Left lung (tissue), 4 donors: ENCODE measurements at regions not wholly inside any gene's neighbourhood (a gene's known extent, or its start where the extent isn't known, plus 50 kb on each side); places are given as distances from the start of the nearest gene placed in this dataset.

Experiments
- ATAC-seq: fragments of 200-7000 bp; cut with Tn5 transposase; one replicate; pipeline ENCODE4 v1.9.1; 2020; ENCODE audit warnings: moderate library complexity
- DNase-seq, 4 donors: peaks; one replicate each; pipeline ENCODE4 v3.0.0-alpha.2; 2013 to 2020
- H3K27ac ChIP-seq, 2 donors: fragments of 200-600 bp; sonication (generic) in 1 of 2; one replicate each; pipeline versions ENCODE4 v1.5.0 to v1.8.0; 2020 to 2021
- H3K27me3 ChIP-seq, 2 donors: fragments of 200-600 bp; sonication (generic) in 1 of 2; one replicate each; pipeline versions ENCODE4 v1.5.0 to v1.8.0; 2020 to 2021
- H3K36me3 ChIP-seq, 2 donors: fragments of 200-600 bp; sonication (generic) in 1 of 2; one replicate each; pipeline versions ENCODE4 v1.5.0 to v1.8.0; 2020 to 2021
- H3K4me1 ChIP-seq, 2 donors: fragments of 200-600 bp; one replicate each; pipeline ENCODE4 v1.8.0; 2021
- H3K4me3 ChIP-seq, 2 donors: fragments of 200-600 bp; sonication (generic) in 1 of 2; one replicate each; pipeline versions ENCODE4 v1.5.0 to v1.8.0; 2020 to 2021; ENCODE audit warnings: mild to moderate bottlenecking in 1 of 2
- H3K9me3 ChIP-seq, 2 donors: fragments of 200-600 bp; sonication (generic) in 1 of 2; one replicate each; pipeline versions ENCODE4 v1.5.0 to v1.8.0; 2020 to 2021
- intact Hi-C, 2 donors: fragments of 100-400 bp; cut with DNase I; formaldehyde crosslinking; loops; one replicate each; pipeline versions ENCODE4 v1.11.2 to v1.14.2; 2022
- TF ChIP-seq, protein P1 (sequence below), 2 donors: fragments of 200-600 bp; sonication (generic) in 1 of 2; IDR thresholded peaks; one replicate each; pipeline versions ENCODE4 v1.5.0 to v1.8.0; 2021; ENCODE audit warnings: antibody characterized with exemption in 2 of 2
- donor health status: DM: no; HTN: yes; CAD: no.
- donor health status: DM: no; HTN: no; CAD: no.

DNA sequence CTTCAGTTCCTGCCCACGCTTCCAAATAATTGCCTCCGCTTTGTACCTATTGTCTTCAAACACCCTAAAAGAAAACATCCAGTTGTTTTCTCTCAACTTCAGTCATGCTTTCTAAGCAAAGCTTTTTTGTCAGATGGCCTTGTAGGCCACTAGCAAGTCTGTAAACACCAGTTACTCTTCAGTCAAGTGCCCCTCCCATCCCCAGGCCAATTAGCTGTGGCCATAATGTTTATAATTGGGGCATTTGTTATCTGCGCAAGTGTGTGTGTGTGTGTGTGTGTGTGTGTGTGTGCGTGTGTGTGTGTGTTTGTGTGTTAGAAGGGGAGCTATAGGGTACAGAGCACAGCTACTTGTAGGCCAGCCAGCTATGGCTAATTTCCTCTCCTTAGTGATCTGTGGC lies 272.4 kb upstream of the MARCKS start:
- H3K27ac ChIP-seq: no peak overlapping the region
- H3K4me1 ChIP-seq: no peaks in the 10 kb centered on the region
- H3K27me3 ChIP-seq: no peaks in the 10 kb centered on the region
- no peaks in the 10 kb centered on the region for H3K9me3 ChIP-seq
- H3K36me3 ChIP-seq: no peaks in the 10 kb centered on the region
- ATAC-seq (no peak), DNase-seq (no peak)
- TF ChIP-seq, protein P1, sequence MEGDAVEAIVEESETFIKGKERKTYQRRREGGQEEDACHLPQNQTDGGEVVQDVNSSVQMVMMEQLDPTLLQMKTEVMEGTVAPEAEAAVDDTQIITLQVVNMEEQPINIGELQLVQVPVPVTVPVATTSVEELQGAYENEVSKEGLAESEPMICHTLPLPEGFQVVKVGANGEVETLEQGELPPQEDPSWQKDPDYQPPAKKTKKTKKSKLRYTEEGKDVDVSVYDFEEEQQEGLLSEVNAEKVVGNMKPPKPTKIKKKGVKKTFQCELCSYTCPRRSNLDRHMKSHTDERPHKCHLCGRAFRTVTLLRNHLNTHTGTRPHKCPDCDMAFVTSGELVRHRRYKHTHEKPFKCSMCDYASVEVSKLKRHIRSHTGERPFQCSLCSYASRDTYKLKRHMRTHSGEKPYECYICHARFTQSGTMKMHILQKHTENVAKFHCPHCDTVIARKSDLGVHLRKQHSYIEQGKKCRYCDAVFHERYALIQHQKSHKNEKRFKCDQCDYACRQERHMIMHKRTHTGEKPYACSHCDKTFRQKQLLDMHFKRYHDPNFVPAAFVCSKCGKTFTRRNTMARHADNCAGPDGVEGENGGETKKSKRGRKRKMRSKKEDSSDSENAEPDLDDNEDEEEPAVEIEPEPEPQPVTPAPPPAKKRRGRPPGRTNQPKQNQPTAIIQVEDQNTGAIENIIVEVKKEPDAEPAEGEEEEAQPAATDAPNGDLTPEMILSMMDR (IDR thresholded peaks at IDR 0.05): no peak
- no peak overlapping the region for H3K4me3 ChIP-seq
- intact Hi-C loops: no loop called here

- TF ChIP-seq, protein P1 (IDR thresholded peaks at IDR 0.05): no peak
- H3K4me1 ChIP-seq: no peaks in the 10 kb centered on the region
- ATAC-seq: no peak
- no peak overlapping the region for H3K4me3 ChIP-seq
- H3K36me3 ChIP-seq: no peaks in the 10 kb centered on the region
- no peak overlapping the region for H3K27ac ChIP-seq
- H3K27me3 ChIP-seq: no peaks in the 10 kb centered on the region
- H3K9me3 ChIP-seq: no peaks in the 10 kb centered on the region
- DNase-seq: no peak
- intact Hi-C loops: no loop called here
These were observed 271.9 kb upstream of the MARCKS start for GRCh38 chr6:113585246-113585645.

DNA sequence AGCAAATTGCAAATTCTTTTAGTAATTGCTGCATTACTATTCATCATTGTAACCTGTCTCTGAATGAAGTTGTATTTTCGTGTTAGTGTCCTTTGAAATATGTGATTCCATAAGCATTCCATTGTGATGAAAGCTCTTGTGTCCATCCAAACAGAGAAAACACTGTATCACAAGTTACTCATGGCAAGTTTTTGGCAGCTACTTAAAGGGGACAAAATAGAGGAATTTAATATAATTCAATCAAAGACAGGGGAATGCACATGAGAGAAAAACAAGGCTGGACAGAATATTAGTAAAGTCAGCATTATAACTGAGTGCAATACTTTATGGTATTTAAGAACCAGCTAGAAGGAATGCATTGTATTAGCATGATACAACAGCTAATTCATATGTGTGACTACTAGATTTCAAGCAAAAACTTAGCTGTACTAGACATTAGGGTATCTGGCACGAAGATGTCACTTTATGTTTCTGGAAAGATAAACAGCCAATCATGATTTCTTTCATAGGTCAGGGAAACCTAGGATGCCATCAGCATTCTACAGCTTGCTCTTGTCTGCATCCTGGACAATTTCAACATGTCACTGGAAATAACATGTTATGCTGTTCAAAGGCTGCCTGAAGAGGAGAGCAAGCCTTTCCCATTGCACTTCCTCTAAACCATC lies 270.6 kb upstream of the MARCKS start:
- TF ChIP-seq, protein P1 (IDR thresholded peaks at IDR 0.05): no peak
- no peak overlapping the region for H3K4me3 ChIP-seq
- intact Hi-C loops: no loop called here
- no peak overlapping the region for H3K27ac ChIP-seq
- no peaks in the 10 kb centered on the region for H3K36me3 ChIP-seq
- DNase-seq (no peak), ATAC-seq (no peak)
- H3K9me3 ChIP-seq: no peaks in the 10 kb centered on the region
- H3K4me1 ChIP-seq: no peaks in the 10 kb centered on the region
- no peaks in the 10 kb centered on the region for H3K27me3 ChIP-seq

DNA sequence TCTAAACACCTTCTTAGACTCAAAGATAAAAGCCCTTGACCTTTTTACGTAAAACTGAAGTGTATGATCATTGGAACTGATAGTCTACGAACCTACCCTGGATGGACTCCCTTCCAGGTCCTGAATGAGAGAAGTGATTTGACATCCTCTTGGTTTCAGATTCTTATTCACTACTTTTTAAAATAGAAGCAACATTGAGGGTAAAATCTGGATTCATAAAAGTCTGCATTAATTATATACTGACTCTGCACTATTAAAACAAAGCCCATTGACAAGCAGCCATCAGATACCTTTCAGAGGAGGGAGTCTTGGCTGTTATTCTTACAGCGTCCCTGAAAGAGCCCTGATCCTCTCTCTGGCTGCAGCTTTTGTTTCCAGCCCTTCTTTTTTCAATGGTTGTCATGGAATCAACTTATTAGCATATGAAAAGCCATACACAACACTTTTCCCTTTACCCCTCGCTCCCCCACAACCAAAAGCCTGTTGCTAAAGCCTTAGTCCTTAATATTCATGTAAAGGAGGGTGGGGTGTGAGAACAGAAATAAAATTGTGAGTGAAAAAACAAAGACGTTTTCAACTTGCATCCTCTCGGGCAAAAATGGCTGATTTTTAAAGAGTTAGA lies 270.0 kb upstream of the MARCKS start:
- Histone ChIP-seq H3K4me3 (no peak overlapping the region), H3K9me3 (no peaks in the 10 kb centered on the region), H3K27ac (no peak overlapping the region), H3K4me1 (no peaks in the 10 kb centered on the region), H3K27me3 (no peaks in the 10 kb centered on the region), H3K36me3 (no peaks in the 10 kb centered on the region)
- ATAC-seq (no peak), DNase-seq (no peak)
- TF ChIP-seq, protein P1 (IDR thresholded peaks at IDR 0.05): no peak
- intact Hi-C loops: no loop called here

DNA sequence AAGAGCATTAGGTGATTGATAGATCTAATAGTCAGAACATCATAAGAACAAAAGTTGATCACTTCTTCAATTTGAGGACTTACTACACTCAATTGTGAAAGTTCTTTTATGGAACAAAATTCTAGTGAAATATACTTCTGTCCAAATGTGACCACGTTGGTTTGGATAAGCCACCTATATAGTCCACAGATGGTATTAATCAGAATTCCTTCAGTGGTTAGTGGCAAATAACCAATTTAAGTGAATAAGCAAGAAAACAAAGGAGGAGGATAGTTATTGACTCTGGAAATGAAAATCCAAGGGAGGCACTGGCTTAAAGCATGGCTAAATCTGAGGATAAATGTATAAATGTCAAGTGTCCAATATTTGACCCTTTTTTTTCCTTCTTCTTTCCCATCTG lies 268.5 kb upstream of the MARCKS start:
- ATAC-seq: no peak
- Histone ChIP-seq H3K4me1 (no peaks in the 10 kb centered on the region), H3K9me3 (no peaks in the 10 kb centered on the region), H3K27me3 (no peaks in the 10 kb centered on the region), H3K36me3 (no peaks in the 10 kb centered on the region), H3K27ac (no peak overlapping the region), H3K4me3 (no peak overlapping the region)
- no peak for DNase-seq
- intact Hi-C loops: no loop called here
- TF ChIP-seq, protein P1 (IDR thresholded peaks at IDR 0.05): no peak
